Tibial nerve (tissue), 3 donors: ENCODE measurements at regions not wholly inside any gene's neighbourhood (a gene's known extent, or its start where the extent isn't known, plus 50 kb on each side); places are given as distances from the start of the nearest gene placed in this dataset.
"Not testable (repeated sequence)": the region's sequence is repeated elsewhere in the genome, so short reads cannot be mapped to it uniquely, and the experiment has no call there.

Source experiments
- CTCF ChIP-seq, 5 experiments: fragments of 200-600 bp in 3 of 5; fragments of 450-650 bp in 2 of 5; sonication (generic) in 3 of 5; IDR thresholded peaks; one replicate each; pipeline ENCODE4 v1.5.1; 2016 to 2019; ENCODE audit warnings: antibody characterized with exemption in 5 of 5, mild to moderate bottlenecking in 3 of 5, moderate library complexity in 2 of 5
- POLR2A ChIP-seq, 2 donors: fragments of 450-650 bp; IDR thresholded peaks; one replicate each; pipeline ENCODE4 v1.6.1; 2017; ENCODE audit warnings: antibody characterized with exemption in 2 of 2, mild to moderate bottlenecking in 2 of 2, moderate library complexity in 2 of 2

DNA sequence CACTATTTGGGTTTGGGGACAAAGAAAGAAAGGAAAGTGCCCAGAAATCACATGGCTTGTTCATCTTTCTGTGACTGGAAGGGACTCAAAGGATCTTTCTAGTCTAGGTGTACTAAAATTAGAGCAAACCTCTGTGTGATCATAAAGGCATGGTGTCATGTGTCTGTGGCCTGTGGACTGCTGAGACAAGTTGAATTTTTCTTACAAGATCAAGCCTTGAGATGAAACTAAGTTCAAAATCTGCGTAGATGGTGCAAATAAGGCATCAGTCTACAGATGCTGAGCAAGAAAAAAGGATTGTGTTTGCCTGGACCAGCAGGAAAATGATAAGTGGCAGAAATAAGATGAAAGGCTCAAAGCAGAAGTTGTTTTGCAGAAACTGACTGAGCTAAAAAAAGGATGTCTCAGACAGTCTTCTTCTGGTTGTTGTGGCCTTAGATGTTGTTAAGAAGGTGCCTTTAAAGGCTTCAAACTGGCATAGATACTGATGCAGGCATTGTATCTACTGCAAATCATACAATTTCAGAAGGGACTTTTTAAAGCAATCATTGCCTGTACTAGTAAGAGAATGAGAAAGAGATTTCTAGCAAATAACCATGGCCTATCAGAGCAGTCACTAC, 97.2 kb downstream of the KLRB1 start:
- TF ChIP-seq CTCF, POLR2A (IDR thresholded peaks at IDR 0.05): not testable (repeated sequence)
